Prostate gland (tissue), 2 donors: ENCODE measurements at regions not wholly inside any gene's neighbourhood (a gene's known extent, or its start where the extent isn't known, plus 50 kb on each side); places are given as distances from the start of the nearest gene placed in this dataset.

Experiments
- DNase-seq: peaks from one replicate; pipeline ENCODE4 v3.0.0-alpha.2; 2019; ENCODE audit warnings: low spot score
- H3K27ac ChIP-seq, 2 donors: fragments of 200-600 bp; sonication (generic); 2 replicates each; pipeline ENCODE4 v1.5.1; 2017 to 2019
- H3K27me3 ChIP-seq: fragments of 200-600 bp; sonication (generic); replicated peaks from 2 replicates; pipeline ENCODE4 v1.5.1; 2019; ENCODE audit not compliant: insufficient read depth
- H3K36me3 ChIP-seq, 2 donors: fragments of 200-600 bp; sonication (generic); 1 replicate in 1 of 2; 2 replicates in 1 of 2; pipeline versions ENCODE4 v1.5.1 to v1.8.1; 2017 to 2019
- H3K4me1 ChIP-seq: fragments of 200-600 bp; sonication (generic); replicated peaks from 2 replicates; pipeline ENCODE4 v1.5.1; 2019
- H3K4me3 ChIP-seq, 2 donors: fragments of 200-600 bp; sonication (generic); 2 replicates each; pipeline ENCODE4 v1.5.1; 2017 to 2019
- H3K9me3 ChIP-seq: fragments of 200-600 bp; sonication (generic); 2 replicates; pipeline ENCODE4 v1.5.1; 2017
- POLR2A ChIP-seq: fragments of 450-650 bp; IDR thresholded peaks from one replicate; pipeline ENCODE4 v1.6.1; 2016; ENCODE audit warnings: antibody characterized with exemption, mild to moderate bottlenecking
- POLR2AphosphoS5 ChIP-seq: sonication (generic); formaldehyde crosslinking; IDR thresholded peaks from one replicate; pipeline ENCODE4 v1.6.1; 2017; ENCODE audit warnings: antibody characterized with exemption
- WGBS: methylation state at CpG from one replicate; pipeline ENCODE4 v1.1.5; 2018; 5-methylcytosine and 5-hydroxymethylcytosine counted together
- intact Hi-C: fragments of 100-400 bp; cut with DNase I; formaldehyde crosslinking; loops from one replicate; pipeline ENCODE4 v1.14.2; 2022
- TF ChIP-seq, protein P1 (sequence below), 4 experiments: fragments of 200-600 bp in 2 of 4; fragments of 450-650 bp in 2 of 4; sonication (generic) in 2 of 4; IDR thresholded peaks; 1 replicate in 3 of 4; 2 replicates in 1 of 4; pipeline ENCODE4 v1.5.1; 2016 to 2019; ENCODE audit warnings: antibody characterized with exemption in 4 of 4, mild to moderate bottlenecking in 2 of 4, moderate library complexity in 2 of 4

GRCh38 chr11:91091563-91091962, 868.7 kb upstream of the CHORDC1 start:
- intact Hi-C loops: no loop called here
- no peak for DNase-seq
- Histone ChIP-seq H3K27ac (no peak overlapping the region), H3K4me1 (no peaks in the 10 kb centered on the region), H3K9me3 (no peaks in the 10 kb centered on the region), H3K4me3 (no peak overlapping the region), H3K27me3 (no peaks in the 10 kb centered on the region), H3K36me3 (no peaks in the 10 kb centered on the region)
- TF ChIP-seq, protein P1, sequence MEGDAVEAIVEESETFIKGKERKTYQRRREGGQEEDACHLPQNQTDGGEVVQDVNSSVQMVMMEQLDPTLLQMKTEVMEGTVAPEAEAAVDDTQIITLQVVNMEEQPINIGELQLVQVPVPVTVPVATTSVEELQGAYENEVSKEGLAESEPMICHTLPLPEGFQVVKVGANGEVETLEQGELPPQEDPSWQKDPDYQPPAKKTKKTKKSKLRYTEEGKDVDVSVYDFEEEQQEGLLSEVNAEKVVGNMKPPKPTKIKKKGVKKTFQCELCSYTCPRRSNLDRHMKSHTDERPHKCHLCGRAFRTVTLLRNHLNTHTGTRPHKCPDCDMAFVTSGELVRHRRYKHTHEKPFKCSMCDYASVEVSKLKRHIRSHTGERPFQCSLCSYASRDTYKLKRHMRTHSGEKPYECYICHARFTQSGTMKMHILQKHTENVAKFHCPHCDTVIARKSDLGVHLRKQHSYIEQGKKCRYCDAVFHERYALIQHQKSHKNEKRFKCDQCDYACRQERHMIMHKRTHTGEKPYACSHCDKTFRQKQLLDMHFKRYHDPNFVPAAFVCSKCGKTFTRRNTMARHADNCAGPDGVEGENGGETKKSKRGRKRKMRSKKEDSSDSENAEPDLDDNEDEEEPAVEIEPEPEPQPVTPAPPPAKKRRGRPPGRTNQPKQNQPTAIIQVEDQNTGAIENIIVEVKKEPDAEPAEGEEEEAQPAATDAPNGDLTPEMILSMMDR (IDR thresholded peaks at IDR 0.05): no peak
- no peak for TF ChIP-seq POLR2AphosphoS5
- TF ChIP-seq POLR2A: no peak

- Histone ChIP-seq H3K27ac (no peak overlapping the region), H3K27me3 (no peaks in the 10 kb centered on the region), H3K4me3 (no peak overlapping the region), H3K36me3 (no peaks in the 10 kb centered on the region), H3K9me3 (no peaks in the 10 kb centered on the region), H3K4me1 (no peaks in the 10 kb centered on the region)
- TF ChIP-seq, protein P1 (IDR thresholded peaks at IDR 0.05): no peak
- TF ChIP-seq POLR2A (no peak), POLR2AphosphoS5 (no peak)
- intact Hi-C loops: no loop called here
- WGBS: 30% methylated on average over 2 of the region's 2 CpGs
- DNase-seq: no peak
Observed at GRCh38 chr11:91086028-91086427, 863.2 kb upstream of the CHORDC1 start.

DNA sequence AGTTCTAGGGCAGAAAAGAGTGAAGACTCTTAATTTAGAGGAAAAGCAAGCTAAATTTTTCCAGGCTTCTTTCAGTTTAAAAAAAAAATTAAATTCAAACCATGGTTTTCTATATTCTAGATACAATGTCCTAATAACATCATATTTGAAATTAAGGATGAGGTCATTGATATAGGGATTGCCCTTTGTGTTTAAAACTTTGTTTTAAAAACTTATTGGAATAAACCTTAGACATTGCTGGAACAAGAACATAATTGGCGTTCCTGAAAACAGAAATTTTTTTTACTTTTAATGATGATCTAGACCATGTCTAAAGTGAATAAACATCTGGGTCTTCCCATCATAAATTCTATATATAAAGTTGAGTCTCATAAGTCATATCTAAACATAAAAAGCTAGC, 859.4 kb upstream of the CHORDC1 start:
- intact Hi-C loops: no loop called here
- H3K9me3 ChIP-seq: no peaks in the 10 kb centered on the region
- no peak overlapping the region for H3K4me3 ChIP-seq
- WGBS: 94% methylated on average over 1 of the region's 1 CpG
- no peak for DNase-seq
- H3K4me1 ChIP-seq: no peaks in the 10 kb centered on the region
- no peaks in the 10 kb centered on the region for H3K27me3 ChIP-seq
- TF ChIP-seq, protein P1 (IDR thresholded peaks at IDR 0.05): no peak
- TF ChIP-seq POLR2A: no peak
- TF ChIP-seq POLR2AphosphoS5: no peak
- H3K27ac ChIP-seq: no peak overlapping the region
- H3K36me3 ChIP-seq: no peaks in the 10 kb centered on the region

- DNase-seq: no peak
- Histone ChIP-seq H3K4me3 (no peak overlapping the region), H3K27ac (no peak overlapping the region), H3K9me3 (no peaks in the 10 kb centered on the region), H3K27me3 (no peaks in the 10 kb centered on the region), H3K36me3 (no peaks in the 10 kb centered on the region), H3K4me1 (no peaks in the 10 kb centered on the region)
- intact Hi-C loops: no loop called here
- WGBS: 79% methylated on average over 4 of the region's 4 CpGs
- TF ChIP-seq POLR2AphosphoS5 (no peak), POLR2A (no peak)
- TF ChIP-seq, protein P1 (IDR thresholded peaks at IDR 0.05): no peak
Observed at GRCh38 chr11:91081440-91082043, 858.7 kb upstream of the CHORDC1 start.

GRCh38 chr11:91078221-91078620, 855.4 kb upstream of the CHORDC1 start:
- no peak for TF ChIP-seq POLR2A
- no peak for TF ChIP-seq POLR2AphosphoS5
- TF ChIP-seq, protein P1 (IDR thresholded peaks at IDR 0.05): no peak
- Histone ChIP-seq H3K36me3 (no peaks in the 10 kb centered on the region), H3K4me3 (no peak overlapping the region), H3K4me1 (no peaks in the 10 kb centered on the region), H3K27me3 (no peaks in the 10 kb centered on the region), H3K27ac (no peak overlapping the region), H3K9me3 (no peaks in the 10 kb centered on the region)
- 83% methylated on average over 5 of the region's 5 CpGs for WGBS
- intact Hi-C loops: no loop called here
- DNase-seq: no peak
